HFFc6 (cell line): ENCODE measurements at regions not wholly inside any gene's neighbourhood (a gene's known extent, or its start where the extent isn't known, plus 50 kb on each side); places are given as distances from the start of the nearest gene placed in this dataset.

Experiments used
- DNase-seq: peaks from one replicate; pipeline ENCODE4 v3.0.0-alpha.2; 2018
- H3K27ac Mint-ChIP-seq: 2 replicates; pipeline ENCODE4 v1.8.0; 2020; ENCODE audit warnings: mild to moderate bottlenecking, mixed read lengths
- H3K27me3 Mint-ChIP-seq: 2 replicates; pipeline ENCODE4 v1.8.0; 2021; ENCODE audit warnings: mild to moderate bottlenecking, moderate library complexity, mixed read lengths; ENCODE audit not compliant: insufficient read depth
- H3K36me3 Mint-ChIP-seq: 2 replicates; pipeline ENCODE4 v1.8.0; 2021; ENCODE audit warnings: low read depth, mixed read lengths
- H3K4me1 Mint-ChIP-seq: 2 replicates; pipeline ENCODE4 v1.8.0; 2020; ENCODE audit warnings: low read depth, mixed read lengths
- H3K4me3 Mint-ChIP-seq: 2 replicates; pipeline ENCODE4 v1.8.0; 2020; ENCODE audit warnings: mild to moderate bottlenecking, moderate library complexity, mixed read lengths
- H3K9me3 Mint-ChIP-seq: 2 replicates; pipeline ENCODE4 v1.8.0; 2020; ENCODE audit warnings: mild to moderate bottlenecking, mixed read lengths
- TF ChIP-seq, protein P1 (sequence below): fragments of 200-600 bp; sonication (generic); IDR thresholded peaks from 2 replicates; pipeline ENCODE4 v1.5.0; 2021; ENCODE audit warnings: antibody characterized with exemption, mild to moderate bottlenecking

DNA sequence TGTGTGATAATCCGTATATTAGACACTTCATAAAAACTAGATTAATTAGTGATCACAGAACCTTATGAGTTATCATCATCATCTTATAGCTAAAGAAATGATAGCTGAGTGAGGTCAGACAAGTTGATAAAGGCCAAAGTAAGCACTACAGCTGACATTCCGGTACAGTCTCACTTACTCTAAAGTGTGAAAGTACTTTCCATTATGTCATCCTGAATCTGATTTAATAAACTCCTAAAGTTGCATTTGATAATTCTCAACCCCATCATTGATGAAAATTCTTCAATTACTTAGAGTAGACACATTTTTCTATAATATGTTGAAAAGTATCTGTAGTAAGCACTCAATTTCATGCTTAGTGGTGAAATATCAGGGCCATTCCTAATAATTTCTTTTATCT lies 385.2 kb upstream of the CHD6 start:
- no peaks in the 10 kb centered on the region for H3K4me1 Mint-ChIP-seq
- H3K4me3 Mint-ChIP-seq: no peak overlapping the region
- no peak overlapping the region for H3K27ac Mint-ChIP-seq
- TF ChIP-seq, protein P1, sequence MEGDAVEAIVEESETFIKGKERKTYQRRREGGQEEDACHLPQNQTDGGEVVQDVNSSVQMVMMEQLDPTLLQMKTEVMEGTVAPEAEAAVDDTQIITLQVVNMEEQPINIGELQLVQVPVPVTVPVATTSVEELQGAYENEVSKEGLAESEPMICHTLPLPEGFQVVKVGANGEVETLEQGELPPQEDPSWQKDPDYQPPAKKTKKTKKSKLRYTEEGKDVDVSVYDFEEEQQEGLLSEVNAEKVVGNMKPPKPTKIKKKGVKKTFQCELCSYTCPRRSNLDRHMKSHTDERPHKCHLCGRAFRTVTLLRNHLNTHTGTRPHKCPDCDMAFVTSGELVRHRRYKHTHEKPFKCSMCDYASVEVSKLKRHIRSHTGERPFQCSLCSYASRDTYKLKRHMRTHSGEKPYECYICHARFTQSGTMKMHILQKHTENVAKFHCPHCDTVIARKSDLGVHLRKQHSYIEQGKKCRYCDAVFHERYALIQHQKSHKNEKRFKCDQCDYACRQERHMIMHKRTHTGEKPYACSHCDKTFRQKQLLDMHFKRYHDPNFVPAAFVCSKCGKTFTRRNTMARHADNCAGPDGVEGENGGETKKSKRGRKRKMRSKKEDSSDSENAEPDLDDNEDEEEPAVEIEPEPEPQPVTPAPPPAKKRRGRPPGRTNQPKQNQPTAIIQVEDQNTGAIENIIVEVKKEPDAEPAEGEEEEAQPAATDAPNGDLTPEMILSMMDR: no peak
- H3K27me3 Mint-ChIP-seq: no peaks in the 10 kb centered on the region
- peaks cover 5% of the 10 kb centered on the region for H3K36me3 Mint-ChIP-seq
- no peak for DNase-seq
- H3K9me3 Mint-ChIP-seq: peaks cover 30% of the 10 kb centered on the region

DNA sequence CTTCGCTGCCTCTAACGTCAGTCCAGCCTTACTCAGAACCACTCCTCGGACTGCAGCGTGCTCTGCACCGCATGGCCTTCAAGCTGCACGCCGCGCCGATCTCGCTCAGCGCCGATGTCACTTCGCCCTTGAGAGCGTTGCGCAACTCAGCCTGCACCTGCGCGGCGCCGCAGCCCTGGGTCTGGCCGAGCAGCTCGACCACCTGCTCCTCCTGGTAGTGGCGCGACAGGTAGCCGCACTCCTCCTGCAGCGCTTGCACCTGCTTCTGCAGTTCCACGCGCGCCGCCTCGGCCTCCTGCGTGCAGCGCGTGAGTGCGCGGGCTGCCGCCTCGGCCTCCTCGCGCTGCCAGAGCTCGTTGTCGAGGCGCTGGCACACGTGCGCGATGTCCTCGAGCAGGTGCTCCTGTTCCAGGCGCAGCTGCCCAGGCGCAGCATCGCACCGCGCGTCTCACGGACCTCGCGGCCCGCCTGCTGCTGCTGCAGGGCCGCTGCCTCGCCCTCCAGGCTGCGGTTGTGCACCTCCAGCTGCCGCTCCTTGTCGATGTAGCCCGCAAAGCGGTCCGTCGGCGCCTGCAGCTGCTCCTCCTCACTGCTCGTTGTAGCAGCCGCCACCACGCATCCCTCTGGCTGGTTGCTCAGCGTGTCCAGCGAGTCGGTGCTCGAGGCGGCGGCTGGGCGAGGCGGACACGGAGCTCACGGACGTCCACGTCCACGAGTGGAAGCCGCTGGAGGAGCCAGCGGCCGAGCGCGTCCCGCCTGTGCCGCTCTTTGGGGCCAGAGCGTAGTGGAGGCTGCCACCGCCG lies 380.6 kb upstream of the CHD6 start:
- no peak for DNase-seq
- no peaks in the 10 kb centered on the region for H3K4me1 Mint-ChIP-seq
- peaks cover 5% of the 10 kb centered on the region for H3K36me3 Mint-ChIP-seq
- H3K9me3 Mint-ChIP-seq: peaks cover 59% of the 10 kb centered on the region
- no peak overlapping the region for H3K27ac Mint-ChIP-seq
- no peaks in the 10 kb centered on the region for H3K27me3 Mint-ChIP-seq
- no peak overlapping the region for H3K4me3 Mint-ChIP-seq
- TF ChIP-seq, protein P1: no peak

DNA sequence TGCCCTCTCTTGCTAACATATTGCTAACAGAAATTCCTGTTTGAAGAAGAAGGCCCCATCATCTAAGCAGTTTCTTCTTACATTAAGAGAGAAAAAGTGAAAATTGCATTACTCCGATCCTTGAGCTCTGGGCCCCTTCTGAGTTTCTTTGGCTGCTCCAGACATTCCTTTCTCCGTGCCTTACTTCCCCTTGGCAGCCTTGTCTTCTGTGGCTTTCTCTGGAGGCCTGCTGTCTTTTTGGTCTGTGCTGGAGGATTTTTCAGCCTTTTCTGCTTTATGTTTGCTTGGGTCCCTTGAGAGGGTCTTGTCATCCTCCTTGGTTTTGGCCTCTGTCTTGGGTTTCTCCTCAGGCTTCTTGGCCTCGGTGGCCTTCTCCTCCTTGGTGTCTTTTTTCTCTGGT lies 378.8 kb upstream of the CHD6 start:
- Mint-ChIP-seq H3K4me3 (no peak overlapping the region), H3K36me3 (peaks cover 5% of the 10 kb centered on the region), H3K9me3 (peaks cover 68% of the 10 kb centered on the region), H3K4me1 (no peaks in the 10 kb centered on the region), H3K27ac (no peak overlapping the region), H3K27me3 (no peaks in the 10 kb centered on the region)
- no peak for DNase-seq
- TF ChIP-seq, protein P1: no peak

DNA sequence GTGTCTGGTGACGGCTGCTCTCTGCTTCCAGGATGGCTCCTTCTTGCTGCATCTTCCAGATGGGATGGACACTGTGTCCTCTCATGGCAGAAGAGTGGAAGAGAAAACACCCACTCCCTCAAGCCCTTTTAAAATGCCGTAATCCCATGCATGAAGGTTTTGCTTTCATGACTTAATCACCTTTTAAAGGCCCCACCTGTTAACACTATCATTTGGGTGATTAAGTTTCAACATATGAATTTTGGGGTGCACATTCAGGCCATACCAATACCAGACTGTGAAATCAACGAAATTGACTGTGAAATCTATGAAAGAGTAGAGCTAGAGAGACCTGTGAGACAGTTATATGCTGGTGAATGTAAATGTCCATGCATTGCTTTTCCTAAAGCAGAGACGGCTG lies 374.3 kb upstream of the CHD6 start:
- Mint-ChIP-seq H3K27ac (no peak overlapping the region), H3K27me3 (no peaks in the 10 kb centered on the region), H3K4me3 (no peak overlapping the region), H3K36me3 (no peaks in the 10 kb centered on the region), H3K4me1 (no peaks in the 10 kb centered on the region), H3K9me3 (peaks cover 51% of the 10 kb centered on the region)
- no peak for DNase-seq
- TF ChIP-seq, protein P1: no peak

DNA sequence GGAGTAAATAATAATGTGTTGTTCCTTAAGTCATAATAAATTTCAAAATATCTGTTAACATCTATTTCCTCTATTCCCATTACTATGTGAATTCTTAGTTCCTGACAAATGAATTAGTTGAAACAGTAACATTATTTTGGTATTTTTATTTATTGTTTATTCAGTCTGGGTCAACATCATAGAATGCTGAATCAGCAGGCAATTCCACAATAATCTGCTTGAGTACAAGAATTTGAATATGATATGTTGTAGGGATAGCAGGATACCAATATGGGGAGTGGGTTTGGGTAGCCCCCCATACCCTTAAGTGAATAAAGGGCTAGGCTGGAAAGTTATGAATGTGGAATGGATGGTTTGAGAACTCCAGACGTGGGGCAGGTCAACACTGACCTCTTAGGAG lies 373.2 kb upstream of the CHD6 start:
- TF ChIP-seq, protein P1: no peak
- Mint-ChIP-seq H3K4me3 (no peak overlapping the region), H3K4me1 (no peaks in the 10 kb centered on the region)

More for the DNA sequence above, 373.2 kb upstream of the CHD6 start:
- no peak for DNase-seq
- Mint-ChIP-seq H3K36me3 (no peaks in the 10 kb centered on the region), H3K27ac (no peak overlapping the region), H3K9me3 (peaks cover 46% of the 10 kb centered on the region), H3K27me3 (no peaks in the 10 kb centered on the region)
